Neutrophil (primary cell): ENCODE measurements at regions not wholly inside any gene's neighbourhood (a gene's known extent, or its start where the extent isn't known, plus 50 kb on each side); places are given as distances from the start of the nearest gene placed in this dataset.

Source experiments
- H3K27ac ChIP-seq: fragments of 200-600 bp; sonication (generic); 2 replicates; pipeline ENCODE4 v1.5.1; 2016; ENCODE audit warnings: mild to moderate bottlenecking, moderate library complexity
- H3K27me3 ChIP-seq: fragments of 200-600 bp; sonication (generic); 2 replicates; pipeline ENCODE4 v1.6.0; 2016; ENCODE audit warnings: mild to moderate bottlenecking
- H3K36me3 ChIP-seq: fragments of 200-600 bp; sonication (generic); 2 replicates; pipeline ENCODE4 v1.5.1; 2017
- H3K4me1 ChIP-seq, 2 experiments: fragments of 200-600 bp in 1 of 2; sonication (generic) in 1 of 2; 1 replicate in 1 of 2; 2 replicates in 1 of 2; pipeline versions ENCODE4 v1.5.1 to v1.6.1; 2013 to 2016; ENCODE audit warnings: low read depth in 1 of 2, low read length in 1 of 2, mild to moderate bottlenecking in 1 of 2, moderate library complexity in 1 of 2; ENCODE audit not compliant: control insufficient read depth in 1 of 2, insufficient read depth in 1 of 2
- H3K4me3 ChIP-seq, 2 experiments: fragments of 200-600 bp in 1 of 2; sonication (generic) in 1 of 2; 1 replicate in 1 of 2; 2 replicates in 1 of 2; pipeline ENCODE4 v1.5.1; 2013 to 2016; ENCODE audit warnings: low read depth in 1 of 2, low read length in 1 of 2, mild to moderate bottlenecking in 1 of 2, moderate library complexity in 1 of 2
- H3K9me3 ChIP-seq: fragments of 200-600 bp; sonication (generic); 2 replicates; pipeline ENCODE4 v1.5.1; 2016
- TF ChIP-seq, protein P1 (sequence below): fragments of 200-600 bp; sonication (generic); IDR thresholded peaks from 2 replicates; pipeline ENCODE4 v1.5.1; 2016; ENCODE audit warnings: antibody characterized with exemption

DNA sequence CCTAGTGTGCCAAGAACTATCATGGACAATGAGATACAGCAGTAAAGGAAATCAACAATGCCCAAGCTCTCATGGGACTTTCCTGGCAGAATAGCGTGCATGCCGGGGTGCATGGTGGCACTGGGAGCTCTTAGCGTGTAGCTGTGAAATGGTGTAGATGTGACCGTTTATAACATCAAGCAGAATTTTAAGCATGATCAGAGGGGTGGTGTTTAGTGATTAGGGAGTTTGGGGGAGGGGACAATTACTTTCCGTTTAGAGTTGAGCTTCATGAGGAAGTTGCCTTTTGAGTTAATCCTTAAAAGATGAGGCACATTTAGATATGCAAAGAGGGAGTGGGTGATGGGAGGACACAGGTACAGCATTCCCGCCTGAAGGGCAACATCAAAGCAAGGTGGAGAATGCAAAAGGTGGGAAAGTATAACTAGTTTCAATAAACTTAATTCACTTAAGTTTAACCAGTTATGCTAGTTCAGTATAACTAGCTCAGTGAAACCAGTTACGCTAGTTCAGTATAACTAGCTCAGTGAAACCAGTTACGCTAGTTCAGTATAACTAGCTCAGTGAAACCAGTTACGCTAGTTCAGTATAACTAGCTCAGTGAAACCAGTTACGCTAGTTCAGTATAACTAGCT lies 661.6 kb downstream of the QKI start:
- Histone ChIP-seq H3K4me3 (no peak overlapping the region), H3K27me3 (no peaks in the 10 kb centered on the region), H3K9me3 (no peaks in the 10 kb centered on the region), H3K27ac (no peak overlapping the region), H3K36me3 (no peaks in the 10 kb centered on the region), H3K4me1 (no peaks in the 10 kb centered on the region)
- TF ChIP-seq, protein P1, sequence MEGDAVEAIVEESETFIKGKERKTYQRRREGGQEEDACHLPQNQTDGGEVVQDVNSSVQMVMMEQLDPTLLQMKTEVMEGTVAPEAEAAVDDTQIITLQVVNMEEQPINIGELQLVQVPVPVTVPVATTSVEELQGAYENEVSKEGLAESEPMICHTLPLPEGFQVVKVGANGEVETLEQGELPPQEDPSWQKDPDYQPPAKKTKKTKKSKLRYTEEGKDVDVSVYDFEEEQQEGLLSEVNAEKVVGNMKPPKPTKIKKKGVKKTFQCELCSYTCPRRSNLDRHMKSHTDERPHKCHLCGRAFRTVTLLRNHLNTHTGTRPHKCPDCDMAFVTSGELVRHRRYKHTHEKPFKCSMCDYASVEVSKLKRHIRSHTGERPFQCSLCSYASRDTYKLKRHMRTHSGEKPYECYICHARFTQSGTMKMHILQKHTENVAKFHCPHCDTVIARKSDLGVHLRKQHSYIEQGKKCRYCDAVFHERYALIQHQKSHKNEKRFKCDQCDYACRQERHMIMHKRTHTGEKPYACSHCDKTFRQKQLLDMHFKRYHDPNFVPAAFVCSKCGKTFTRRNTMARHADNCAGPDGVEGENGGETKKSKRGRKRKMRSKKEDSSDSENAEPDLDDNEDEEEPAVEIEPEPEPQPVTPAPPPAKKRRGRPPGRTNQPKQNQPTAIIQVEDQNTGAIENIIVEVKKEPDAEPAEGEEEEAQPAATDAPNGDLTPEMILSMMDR = no peak

DNA sequence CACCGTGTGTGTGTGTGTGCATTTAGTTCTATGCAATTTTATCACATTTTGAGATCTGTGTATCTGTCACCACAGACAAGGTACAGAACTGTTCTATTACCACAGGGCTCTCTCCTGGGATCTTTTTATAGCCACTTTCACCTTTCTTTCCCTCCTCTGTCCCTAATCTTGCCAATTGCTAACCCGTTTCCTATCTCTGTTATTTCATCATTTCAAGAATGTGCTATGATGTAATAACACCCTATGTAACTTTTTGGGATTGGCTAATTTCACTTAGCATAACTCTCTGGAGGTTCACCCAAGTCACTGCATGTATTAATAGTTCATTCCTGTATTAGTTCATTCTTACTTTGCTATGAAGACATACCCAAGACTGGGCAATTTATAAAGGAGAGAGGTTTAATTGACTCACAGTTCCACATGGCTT lies 657.7 kb downstream of the QKI start:
- no peaks in the 10 kb centered on the region for H3K27me3 ChIP-seq
- TF ChIP-seq, protein P1 = no peak
- H3K27ac ChIP-seq = no peak overlapping the region
- no peaks in the 10 kb centered on the region for H3K4me1 ChIP-seq
- no peak overlapping the region for H3K4me3 ChIP-seq
- H3K9me3 ChIP-seq = no peaks in the 10 kb centered on the region
- H3K36me3 ChIP-seq = no peaks in the 10 kb centered on the region

DNA sequence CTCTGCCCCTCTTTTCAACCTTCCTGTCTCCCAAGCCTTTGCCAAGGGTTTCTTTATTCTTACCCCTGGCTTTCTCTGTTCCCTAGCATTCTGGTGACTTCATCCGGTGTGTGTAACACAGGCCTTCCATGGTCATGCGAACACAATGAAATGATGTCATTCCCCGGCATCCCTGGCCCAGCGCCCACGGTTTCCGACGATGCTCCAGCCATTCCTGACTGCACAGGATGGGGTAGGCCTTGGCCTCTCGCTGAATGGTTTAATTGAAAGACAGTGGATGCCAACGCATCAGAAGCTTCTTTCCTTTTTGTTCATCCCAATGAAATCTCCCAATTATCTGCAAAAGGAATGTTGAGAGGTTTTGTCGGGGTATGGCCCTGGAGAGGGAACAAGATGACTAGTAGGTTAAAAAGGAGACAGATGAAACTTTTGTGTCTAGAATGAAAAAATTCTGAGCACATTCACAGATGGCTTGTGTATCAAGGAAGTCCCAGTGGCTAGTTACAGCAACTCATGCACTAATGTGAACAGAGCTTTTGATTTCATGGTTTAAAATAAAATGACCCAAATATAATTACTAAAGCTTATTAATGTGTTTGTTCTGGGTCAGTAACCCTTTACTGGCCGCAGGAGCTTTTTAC lies 655.0 kb downstream of the QKI start:
- H3K4me3 ChIP-seq = no peak overlapping the region
- TF ChIP-seq, protein P1 = no peak
- no peak overlapping the region for H3K27ac ChIP-seq
- H3K4me1 ChIP-seq = no peaks in the 10 kb centered on the region
- H3K9me3 ChIP-seq = no peaks in the 10 kb centered on the region
- H3K27me3 ChIP-seq = no peaks in the 10 kb centered on the region
- no peaks in the 10 kb centered on the region for H3K36me3 ChIP-seq

DNA sequence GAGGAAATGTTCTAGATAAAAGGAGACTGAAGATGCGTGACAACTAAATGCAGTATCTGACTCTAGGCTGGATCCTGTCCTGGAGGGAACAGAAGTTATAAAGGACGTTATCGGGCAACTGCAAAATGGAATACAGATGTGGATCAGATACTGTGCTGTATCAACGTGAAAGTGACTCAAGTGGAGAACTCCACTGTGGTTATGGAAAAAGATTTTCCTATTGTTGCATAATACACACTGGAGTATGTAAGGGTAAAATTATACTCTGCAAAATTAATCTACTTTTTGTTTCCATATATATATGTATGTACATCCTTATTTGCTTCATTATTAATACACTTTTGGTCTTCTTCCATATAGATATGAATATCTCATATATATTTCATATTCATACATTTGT lies 654.0 kb downstream of the QKI start:
- TF ChIP-seq, protein P1 = no peak
- no peak overlapping the region for H3K4me3 ChIP-seq
- H3K27ac ChIP-seq = no peak overlapping the region
- H3K4me1 ChIP-seq = no peaks in the 10 kb centered on the region
- no peaks in the 10 kb centered on the region for H3K36me3 ChIP-seq
- no peaks in the 10 kb centered on the region for H3K27me3 ChIP-seq
- no peaks in the 10 kb centered on the region for H3K9me3 ChIP-seq

DNA sequence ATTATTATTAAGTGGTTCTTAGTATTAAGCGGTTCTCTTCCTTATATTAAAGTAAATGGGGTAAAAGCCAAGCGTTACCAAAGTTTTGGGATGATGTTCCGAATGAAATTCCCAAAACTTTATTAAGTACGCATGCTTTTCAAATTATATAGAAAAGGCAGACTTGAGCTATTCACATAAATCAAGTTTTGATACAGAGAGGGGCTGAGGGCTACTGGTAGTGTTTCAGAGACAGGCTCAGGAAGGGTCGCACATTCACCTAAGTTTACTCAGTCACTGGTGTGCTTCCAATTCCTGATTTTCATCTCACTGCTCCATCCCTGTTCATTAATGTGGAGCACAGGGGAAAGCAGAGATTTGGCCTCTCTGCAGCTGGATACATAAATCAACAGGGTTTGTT lies 652.2 kb downstream of the QKI start:
- H3K27ac ChIP-seq = no peak overlapping the region
- no peaks in the 10 kb centered on the region for H3K9me3 ChIP-seq
- TF ChIP-seq, protein P1 = no peak
- H3K4me1 ChIP-seq = no peaks in the 10 kb centered on the region
- H3K27me3 ChIP-seq = no peaks in the 10 kb centered on the region
- H3K36me3 ChIP-seq = no peaks in the 10 kb centered on the region
- H3K4me3 ChIP-seq = no peak overlapping the region
